Stimulated activated naive CD8-positive, alpha-beta T cell treated with anti-CD3 and anti-CD28 coated beads, Interleukin-15, amount 100 ng/mL, for 72 hours (primary cell): ENCODE measurements at regions not wholly inside any gene's neighbourhood (a gene's known extent, or its start where the extent isn't known, plus 50 kb on each side); places are given as distances from the start of the nearest gene placed in this dataset.

Source experiments
- ATAC-seq: fragments of 150-1000 bp; cut with Tn5 transposase; 2 replicates; pipeline ENCODE4 v1.10.0; 2021; ENCODE audit warnings: mild to moderate bottlenecking, moderate library complexity
- DNase-seq, 2 donors: peaks; one replicate each; pipeline ENCODE4 v3.0.0; 2021 to 2022
- H3K27ac Mint-ChIP-seq, 2 donors: one replicate each; pipeline ENCODE4 v1.8.0; 2022; ENCODE audit warnings: mild to moderate bottlenecking in 2 of 2, mixed read lengths in 2 of 2, moderate library complexity in 2 of 2
- H3K27me3 Mint-ChIP-seq: one replicate; pipeline ENCODE4 v1.8.0; 2022; ENCODE audit warnings: mixed read lengths
- H3K4me1 Mint-ChIP-seq: one replicate; pipeline ENCODE4 v1.8.0; 2022; ENCODE audit warnings: mild to moderate bottlenecking, mixed read lengths
- H3K4me3 Mint-ChIP-seq, 2 donors: one replicate each; pipeline ENCODE4 v1.8.0; 2022; ENCODE audit warnings: mild to moderate bottlenecking in 2 of 2, mixed read lengths in 2 of 2, moderate library complexity in 1 of 2
- H3K9me3 Mint-ChIP-seq, 2 donors: one replicate each; pipeline ENCODE4 v1.8.0; 2022; ENCODE audit warnings: mixed read lengths in 2 of 2

GRCh38 chr18:78069784-78070664 is 820.4 kb downstream of the GALR1 start:
- Mint-ChIP-seq H3K4me1 (no peaks in the 10 kb centered on the region), H3K9me3 (no peaks in the 10 kb centered on the region), H3K4me3 (no peak overlapping the region), H3K27ac (no peak overlapping the region), H3K27me3 (peaks cover 11% of the 10 kb centered on the region)
- no peak for DNase-seq
- ATAC-seq: no peak

- H3K27me3 Mint-ChIP-seq: peaks cover 11% of the 10 kb centered on the region
- no peak for ATAC-seq
- H3K27ac Mint-ChIP-seq: no peak overlapping the region
- no peak overlapping the region for H3K4me3 Mint-ChIP-seq
- H3K4me1 Mint-ChIP-seq: no peaks in the 10 kb centered on the region
- no peak for DNase-seq
- no peaks in the 10 kb centered on the region for H3K9me3 Mint-ChIP-seq
Measured at GRCh38 chr18:78071166-78071710, 821.6 kb downstream of the GALR1 start.

- no peak overlapping the region for H3K27ac Mint-ChIP-seq
- ATAC-seq (no peak), DNase-seq (no peak)
- H3K27me3 Mint-ChIP-seq: peaks cover 11% of the 10 kb centered on the region
- H3K4me3 Mint-ChIP-seq: no peak overlapping the region
- no peaks in the 10 kb centered on the region for H3K4me1 Mint-ChIP-seq
- no peaks in the 10 kb centered on the region for H3K9me3 Mint-ChIP-seq
Measured at GRCh38 chr18:78071776-78072175, 822.1 kb downstream of the GALR1 start.

DNA sequence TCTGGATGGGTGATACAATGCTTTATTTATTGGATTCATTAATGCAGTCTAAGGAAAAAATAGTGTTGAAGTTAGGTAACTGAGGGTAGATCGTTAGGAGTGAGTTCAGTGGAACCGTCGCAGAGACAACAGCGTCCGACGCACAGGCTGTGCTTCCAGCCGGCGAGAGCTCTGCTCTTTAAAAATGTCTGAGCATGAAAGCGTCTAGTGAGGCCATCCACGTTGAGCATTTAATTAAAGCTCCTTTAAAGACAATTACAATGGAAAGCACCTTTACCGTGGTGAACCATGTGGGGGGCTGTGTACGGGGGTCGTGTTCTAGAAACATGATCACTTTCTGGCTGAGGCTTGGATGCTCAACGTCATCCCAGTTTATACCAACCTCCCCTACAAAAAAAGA is 822.7 kb downstream of the GALR1 start:
- ATAC-seq (no peak), DNase-seq (no peak)
- no peak overlapping the region for H3K27ac Mint-ChIP-seq
- H3K4me1 Mint-ChIP-seq: no peaks in the 10 kb centered on the region
- no peak overlapping the region for H3K4me3 Mint-ChIP-seq
- peaks cover 11% of the 10 kb centered on the region for H3K27me3 Mint-ChIP-seq
- H3K9me3 Mint-ChIP-seq: no peaks in the 10 kb centered on the region

DNA sequence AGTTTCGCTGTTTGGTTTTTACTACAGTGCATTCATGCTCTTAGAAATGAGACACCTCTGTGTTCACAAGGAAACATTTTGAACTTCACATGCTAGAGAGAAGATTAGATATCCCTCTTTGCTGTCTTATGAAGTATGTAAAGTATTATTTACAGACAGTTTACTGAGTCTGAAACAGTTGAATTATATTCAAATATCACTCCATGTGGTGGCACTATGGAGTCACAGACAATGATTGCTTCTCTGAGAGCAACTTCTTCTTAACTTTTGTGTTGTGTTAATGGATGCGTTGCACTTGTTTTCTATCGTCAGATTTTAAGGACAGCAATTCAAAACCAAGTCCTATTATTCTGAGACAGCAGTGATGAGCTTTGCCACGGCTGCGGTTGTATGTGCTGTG is 823.6 kb downstream of the GALR1 start:
- H3K9me3 Mint-ChIP-seq: no peaks in the 10 kb centered on the region
- H3K27ac Mint-ChIP-seq: no peak overlapping the region
- peaks cover 15% of the 10 kb centered on the region for H3K27me3 Mint-ChIP-seq
- DNase-seq (no peak), ATAC-seq (no peak)
- no peak overlapping the region for H3K4me3 Mint-ChIP-seq
- no peaks in the 10 kb centered on the region for H3K4me1 Mint-ChIP-seq

- H3K9me3 Mint-ChIP-seq: no peaks in the 10 kb centered on the region
- no peak overlapping the region for H3K27ac Mint-ChIP-seq
- H3K4me3 Mint-ChIP-seq: no peak overlapping the region
- DNase-seq: no peak
- H3K4me1 Mint-ChIP-seq: no peaks in the 10 kb centered on the region
- ATAC-seq: no peak
- peaks cover 19% of the 10 kb centered on the region for H3K27me3 Mint-ChIP-seq
Measured at GRCh38 chr18:78074400-78075020, 824.9 kb downstream of the GALR1 start.

GRCh38 chr18:78080081-78080480 is 830.4 kb downstream of the GALR1 start:
- no peaks in the 10 kb centered on the region for H3K4me1 Mint-ChIP-seq
- H3K9me3 Mint-ChIP-seq: no peaks in the 10 kb centered on the region
- ATAC-seq (no peak), DNase-seq (no peak)
- H3K4me3 Mint-ChIP-seq: no peak overlapping the region
- H3K27me3 Mint-ChIP-seq: peaks cover 8% of the 10 kb centered on the region
- no peak overlapping the region for H3K27ac Mint-ChIP-seq

- DNase-seq (no peak), ATAC-seq (no peak)
- Mint-ChIP-seq H3K27me3 (peaks cover 8% of the 10 kb centered on the region), H3K27ac (no peak overlapping the region), H3K4me1 (no peaks in the 10 kb centered on the region), H3K9me3 (no peaks in the 10 kb centered on the region), H3K4me3 (no peak overlapping the region)
Measured at GRCh38 chr18:78080761-78081160, 831.1 kb downstream of the GALR1 start.

DNA sequence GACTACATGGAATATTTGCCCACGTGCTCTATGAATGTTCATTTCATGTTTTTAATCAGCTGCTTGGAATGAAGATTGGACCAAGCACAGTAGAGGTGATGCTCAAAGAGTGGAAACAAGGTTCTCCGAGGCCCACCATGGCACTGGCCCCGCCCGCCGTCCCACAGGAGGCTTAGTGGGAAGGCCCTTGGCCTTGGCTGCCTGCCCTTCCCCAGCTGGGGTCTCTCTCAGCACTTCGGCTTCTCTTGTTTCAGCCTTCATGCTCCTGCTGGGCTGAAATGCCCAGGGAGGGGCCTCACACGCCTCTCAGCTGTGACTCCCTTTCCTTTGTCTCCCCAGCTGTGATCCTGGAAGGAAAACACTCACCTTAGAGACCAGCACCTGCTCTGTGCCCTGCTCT is 833.2 kb downstream of the GALR1 start:
- Mint-ChIP-seq H3K27me3 (peaks cover 8% of the 10 kb centered on the region), H3K4me3 (no peak overlapping the region), H3K9me3 (no peaks in the 10 kb centered on the region), H3K27ac (no peak overlapping the region), H3K4me1 (no peaks in the 10 kb centered on the region)
- ATAC-seq (no peak), DNase-seq (no peak)

DNA sequence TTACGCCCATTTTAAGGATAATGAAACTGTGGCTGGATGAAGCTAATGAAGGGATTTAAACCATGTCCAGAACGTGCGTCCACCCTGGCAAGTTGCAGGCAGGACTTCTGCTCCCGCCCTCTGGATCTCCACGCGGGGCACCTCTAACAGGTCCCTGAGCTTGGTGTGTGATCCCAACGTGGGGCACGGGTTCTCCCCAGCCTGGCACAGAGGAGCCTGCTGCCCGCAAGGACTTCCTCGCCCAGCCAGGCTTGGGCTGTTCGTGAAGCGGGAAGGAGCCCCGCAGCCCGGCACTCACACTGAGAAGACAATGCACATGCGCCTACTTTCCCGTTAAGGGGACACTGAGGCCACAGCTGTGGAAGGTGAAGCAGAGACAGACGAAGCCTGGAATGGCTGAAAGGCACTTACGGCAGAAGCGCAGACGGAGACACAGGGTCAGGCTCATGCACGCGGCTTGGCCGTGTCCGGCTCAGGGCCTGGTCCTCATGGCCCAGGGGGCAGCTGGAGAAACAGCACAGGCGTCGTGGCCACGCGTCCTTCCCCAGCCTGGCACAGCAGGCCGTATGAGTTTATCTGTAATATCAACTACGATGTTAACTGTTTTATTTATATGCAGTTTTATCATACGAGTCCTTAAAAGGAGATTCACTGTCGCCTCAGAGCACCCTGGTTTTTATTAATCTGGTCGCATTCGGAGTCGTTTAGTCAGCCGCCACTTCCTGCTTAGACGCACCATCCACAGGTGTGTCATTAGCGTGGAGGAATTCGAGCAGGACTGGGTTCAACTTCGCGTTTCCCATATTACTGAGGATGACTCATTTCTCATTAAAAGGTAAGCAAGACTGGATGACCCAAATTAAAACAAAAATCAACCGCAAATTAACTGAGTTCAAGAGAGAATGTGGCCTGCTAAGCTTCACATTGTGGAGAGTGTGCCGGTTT is 835.9 kb downstream of the GALR1 start:
- H3K27me3 Mint-ChIP-seq: no peaks in the 10 kb centered on the region
- DNase-seq: no peak
- H3K4me1 Mint-ChIP-seq: no peaks in the 10 kb centered on the region
- H3K4me3 Mint-ChIP-seq: no peak overlapping the region
- no peak overlapping the region for H3K27ac Mint-ChIP-seq
- peaks cover 0 to 8% of the 10 kb centered on the region in 2 donors for H3K9me3 Mint-ChIP-seq
- no peak for ATAC-seq

GRCh38 chr18:78086931-78087330 is 837.3 kb downstream of the GALR1 start:
- no peak overlapping the region for H3K4me3 Mint-ChIP-seq
- H3K27ac Mint-ChIP-seq: no peak overlapping the region
- H3K9me3 Mint-ChIP-seq: peaks cover 0 to 8% of the 10 kb centered on the region in 2 donors
- ATAC-seq: no peak
- H3K4me1 Mint-ChIP-seq: no peaks in the 10 kb centered on the region
- no peak for DNase-seq
- no peaks in the 10 kb centered on the region for H3K27me3 Mint-ChIP-seq

- H3K9me3 Mint-ChIP-seq: peaks cover 0 to 8% of the 10 kb centered on the region in 2 donors
- no peaks in the 10 kb centered on the region for H3K27me3 Mint-ChIP-seq
Measured at GRCh38 chr18:78087338-78087737, 837.7 kb downstream of the GALR1 start.

DNA sequence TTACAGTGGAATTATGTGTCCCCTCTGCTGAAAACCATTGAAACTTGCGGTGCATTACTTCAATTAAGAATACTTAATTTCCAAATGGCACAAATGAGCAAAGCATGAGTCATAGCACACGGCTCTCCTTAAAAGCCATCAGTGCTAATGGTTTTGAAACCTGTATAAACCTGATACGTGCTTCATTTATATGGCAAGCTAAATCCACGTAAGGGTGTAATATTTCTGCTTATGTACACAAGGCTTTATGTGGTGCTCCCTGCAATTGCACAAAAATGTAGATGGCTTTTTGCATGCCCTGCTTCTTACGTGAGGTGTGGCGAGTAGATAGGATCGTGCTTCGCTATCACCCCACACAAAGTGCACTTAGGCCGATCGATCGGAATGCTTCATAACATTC is 840.9 kb downstream of the GALR1 start:
- H3K9me3 Mint-ChIP-seq: peaks cover 0 to 8% of the 10 kb centered on the region in 2 donors
- ATAC-seq (no peak), DNase-seq (no peak)

More at GRCh38 chr18:78087338-78087737, 837.7 kb downstream of the GALR1 start:
- Mint-ChIP-seq H3K27ac (no peak overlapping the region), H3K4me3 (no peak overlapping the region), H3K4me1 (no peaks in the 10 kb centered on the region)
- DNase-seq (no peak), ATAC-seq (peak; percentile 33)

GRCh38 chr18:78092901-78093300 is 843.3 kb downstream of the GALR1 start:
- peaks cover 4 to 8% of the 10 kb centered on the region in 2 donors for H3K9me3 Mint-ChIP-seq
- H3K27ac Mint-ChIP-seq: no peak overlapping the region
- ATAC-seq: no peak
- H3K27me3 Mint-ChIP-seq: no peaks in the 10 kb centered on the region
- no peak overlapping the region for H3K4me3 Mint-ChIP-seq
- no peaks in the 10 kb centered on the region for H3K4me1 Mint-ChIP-seq
- no peak for DNase-seq

More for the DNA sequence above, 840.9 kb downstream of the GALR1 start:
- Mint-ChIP-seq H3K27ac (no peak overlapping the region), H3K4me3 (no peak overlapping the region), H3K4me1 (no peaks in the 10 kb centered on the region), H3K27me3 (no peaks in the 10 kb centered on the region)

GRCh38 chr18:78099979-78100588 is 850.4 kb downstream of the GALR1 start:
- Mint-ChIP-seq H3K27me3 (no peaks in the 10 kb centered on the region), H3K9me3 (peaks cover 4 to 15% of the 10 kb centered on the region in 2 donors), H3K4me1 (no peaks in the 10 kb centered on the region), H3K27ac (no peak overlapping the region), H3K4me3 (no peak overlapping the region)
- DNase-seq (no peak), ATAC-seq (no peak)
